ENCODE measurements at regions not wholly inside any gene's neighbourhood (a gene's known extent, or its start where the extent isn't known, plus 50 kb on each side); places are given as distances from the start of the nearest gene placed in this dataset.

GRCh38 chrX:113195949-113196348 lies 355.3 kb upstream of the AMOT start:
- no peak for TF ChIP-seq BRD4 (IDR thresholded peaks at IDR 0.05)
- TF ChIP-seq SRF (CRISPR knock-in tag; IDR thresholded peaks at IDR 0.05): no peak
- TF ChIP-seq BHLHE40 (IDR thresholded peaks at IDR 0.05; ENCODE audit: low read length): no peak
- no peak for TF ChIP-seq BRCA1 (IDR thresholded peaks at IDR 0.05)
- TF ChIP-seq BRCA1 (CRISPR knock-in tag; IDR thresholded peaks at IDR 0.05): no peak
- no peak for TF ChIP-seq POLR2A (conservative IDR thresholded peaks at IDR 0.05)
- TF ChIP-seq REST (IDR thresholded peaks at IDR 0.05; ENCODE audit: borderline replicate concordance): no peak
- no peak for TF ChIP-seq REST (CRISPR knock-in tag; IDR thresholded peaks at IDR 0.05; ENCODE audit: low read depth)
- no peak for TF ChIP-seq STAT6 (CRISPR knock-in tag; IDR thresholded peaks at IDR 0.05)
- TF ChIP-seq CTCF (IDR thresholded peaks at IDR 0.05 in 2 of 3, conservative IDR thresholded peaks at IDR 0.05 in 1 of 3; ENCODE audit: insufficient read depth in 2 of 3, low read depth in 1 of 3, low read length in 3 of 3): no peak
- no peak for TF ChIP-seq ZNF584 (CRISPR knock-in tag; IDR thresholded peaks at IDR 0.05; ENCODE audit: low read depth)
- no peak for TF ChIP-seq RAD21 (CRISPR knock-in tag; conservative IDR thresholded peaks at IDR 0.05 in 1 of 2, IDR thresholded peaks at IDR 0.05 in 1 of 2)

Data from K562 (cell line).